ENCODE measurements at regions not wholly inside any gene's neighbourhood (a gene's known extent, or its start where the extent isn't known, plus 50 kb on each side); places are given as distances from the start of the nearest gene placed in this dataset.

GRCh38 chr10:2867788-2868299 is 199.5 kb upstream of the PFKP start:
- Histone ChIP-seq H3K27me3 (ENCODE audit: control insufficient read depth, insufficient read depth, low read length) (no peaks in the 10 kb centered on the region), H3K9ac (ENCODE audit: low read length in 3 of 3) (no peak overlapping the region), H3K27ac (ENCODE audit: low read depth in 2 of 2, low read length in 2 of 2) (no peak overlapping the region), H3K36me3 (ENCODE audit: control insufficient read depth in 2 of 3, insufficient read depth in 3 of 3, low read length in 3 of 3) (no peaks in the 10 kb centered on the region), H3K9me3 (ENCODE audit: control insufficient read depth in 2 of 3, insufficient read depth in 1 of 3, low read length in 3 of 3) (no peaks in the 10 kb centered on the region), H3K4me3 (ENCODE audit: low read length in 3 of 3) (no peak overlapping the region), H3K4me1 (ENCODE audit: control insufficient read depth in 2 of 3, insufficient read depth in 2 of 3, low read depth in 1 of 3, low read length in 3 of 3) (no peaks in the 10 kb centered on the region)
- intact Hi-C loops (cut with DNase I): no loop called here
- TF ChIP-seq CTCF (IDR thresholded peaks at IDR 0.05; ENCODE audit: borderline replicate concordance, extremely low read depth, insufficient read depth): no peak
- DNase-seq (peak in 1 of 5 donors; percentile 6), FAIRE-seq (no peak)

- DNase-seq: no peak
- H3K36me3 ChIP-seq (ENCODE audit: control insufficient read depth in 2 of 3, insufficient read depth in 3 of 3, low read length in 3 of 3): no peaks in the 10 kb centered on the region
- H3K9me3 ChIP-seq (ENCODE audit: control insufficient read depth in 2 of 3, insufficient read depth in 1 of 3, low read length in 3 of 3): no peaks in the 10 kb centered on the region
- FAIRE-seq: no peak
- TF ChIP-seq CTCF (IDR thresholded peaks at IDR 0.05; ENCODE audit: borderline replicate concordance, extremely low read depth, insufficient read depth): no peak
- no peaks in the 10 kb centered on the region for H3K4me1 ChIP-seq (ENCODE audit: control insufficient read depth in 2 of 3, insufficient read depth in 2 of 3, low read depth in 1 of 3, low read length in 3 of 3)
- no peak overlapping the region for H3K9ac ChIP-seq (ENCODE audit: low read length in 3 of 3)
- no peak overlapping the region for H3K4me3 ChIP-seq (ENCODE audit: low read length in 3 of 3)
- intact Hi-C loops (cut with DNase I): no loop called here
- H3K27me3 ChIP-seq (ENCODE audit: control insufficient read depth, insufficient read depth, low read length): no peaks in the 10 kb centered on the region
- no peak overlapping the region for H3K27ac ChIP-seq (ENCODE audit: low read depth in 2 of 2, low read length in 2 of 2)
Measured at GRCh38 chr10:2866569-2866968, 200.8 kb upstream of the PFKP start.

GRCh38 chr10:2861632-2862210 is 205.6 kb upstream of the PFKP start:
- Histone ChIP-seq H3K9me3 (ENCODE audit: control insufficient read depth in 2 of 3, insufficient read depth in 1 of 3, low read length in 3 of 3) (peaks cover 0 to 11% (median 4%) of the 10 kb centered on the region in 3 donors), H3K36me3 (ENCODE audit: control insufficient read depth in 2 of 3, insufficient read depth in 3 of 3, low read length in 3 of 3) (no peaks in the 10 kb centered on the region), H3K27ac (ENCODE audit: low read depth in 2 of 2, low read length in 2 of 2) (no peak overlapping the region), H3K4me3 (ENCODE audit: low read length in 3 of 3) (no peak overlapping the region), H3K4me1 (ENCODE audit: control insufficient read depth in 2 of 3, insufficient read depth in 2 of 3, low read depth in 1 of 3, low read length in 3 of 3) (no peaks in the 10 kb centered on the region), H3K27me3 (ENCODE audit: control insufficient read depth, insufficient read depth, low read length) (no peaks in the 10 kb centered on the region), H3K9ac (ENCODE audit: low read length in 3 of 3) (no peak overlapping the region)
- DNase-seq (no peak), FAIRE-seq (no peak)
- no peak for TF ChIP-seq CTCF (IDR thresholded peaks at IDR 0.05; ENCODE audit: borderline replicate concordance, extremely low read depth, insufficient read depth)
- intact Hi-C loops (cut with DNase I): no loop called here

- Histone ChIP-seq H3K27ac (ENCODE audit: low read depth in 2 of 2, low read length in 2 of 2) (no peak overlapping the region), H3K9ac (ENCODE audit: low read length in 3 of 3) (no peak overlapping the region), H3K9me3 (ENCODE audit: control insufficient read depth in 2 of 3, insufficient read depth in 1 of 3, low read length in 3 of 3) (peaks cover 0 to 11% (median 4%) of the 10 kb centered on the region in 3 donors), H3K36me3 (ENCODE audit: control insufficient read depth in 2 of 3, insufficient read depth in 3 of 3, low read length in 3 of 3) (no peaks in the 10 kb centered on the region), H3K4me1 (ENCODE audit: control insufficient read depth in 2 of 3, insufficient read depth in 2 of 3, low read depth in 1 of 3, low read length in 3 of 3) (no peaks in the 10 kb centered on the region), H3K4me3 (ENCODE audit: low read length in 3 of 3) (no peak overlapping the region), H3K27me3 (ENCODE audit: control insufficient read depth, insufficient read depth, low read length) (no peaks in the 10 kb centered on the region)
- TF ChIP-seq CTCF (IDR thresholded peaks at IDR 0.05; ENCODE audit: borderline replicate concordance, extremely low read depth, insufficient read depth): no peak
- intact Hi-C loops (cut with DNase I): no loop called here
- no peak for FAIRE-seq
- DNase-seq: no peak
Measured at GRCh38 chr10:2858452-2858851, 208.9 kb upstream of the PFKP start.

Measured in kidney (tissue), 13 donors.